Upper lobe of left lung (tissue), 4 donors: ENCODE measurements at regions not wholly inside any gene's neighbourhood (a gene's known extent, or its start where the extent isn't known, plus 50 kb on each side); places are given as distances from the start of the nearest gene placed in this dataset.

Experiments used
- EP300 ChIP-seq, 4 donors: sonication (generic); formaldehyde crosslinking; IDR thresholded peaks; one replicate each; pipeline ENCODE4 v1.5.1; 2017; ENCODE audit warnings: antibody characterized with exemption in 4 of 4, control low read depth in 2 of 4
- POLR2AphosphoS5 ChIP-seq, 2 donors: sonication (generic); formaldehyde crosslinking; IDR thresholded peaks; one replicate each; pipeline ENCODE4 v1.5.1; 2017; ENCODE audit warnings: antibody characterized with exemption in 2 of 2
- TF ChIP-seq, protein P1 (sequence below), 6 experiments: fragments of 450-650 bp in 4 of 6; fragments of 200-600 bp in 2 of 6; sonication (generic) in 2 of 6; IDR thresholded peaks; one replicate each; pipeline ENCODE4 v1.5.1; 2016 to 2019; ENCODE audit warnings: antibody characterized with exemption in 6 of 6

DNA sequence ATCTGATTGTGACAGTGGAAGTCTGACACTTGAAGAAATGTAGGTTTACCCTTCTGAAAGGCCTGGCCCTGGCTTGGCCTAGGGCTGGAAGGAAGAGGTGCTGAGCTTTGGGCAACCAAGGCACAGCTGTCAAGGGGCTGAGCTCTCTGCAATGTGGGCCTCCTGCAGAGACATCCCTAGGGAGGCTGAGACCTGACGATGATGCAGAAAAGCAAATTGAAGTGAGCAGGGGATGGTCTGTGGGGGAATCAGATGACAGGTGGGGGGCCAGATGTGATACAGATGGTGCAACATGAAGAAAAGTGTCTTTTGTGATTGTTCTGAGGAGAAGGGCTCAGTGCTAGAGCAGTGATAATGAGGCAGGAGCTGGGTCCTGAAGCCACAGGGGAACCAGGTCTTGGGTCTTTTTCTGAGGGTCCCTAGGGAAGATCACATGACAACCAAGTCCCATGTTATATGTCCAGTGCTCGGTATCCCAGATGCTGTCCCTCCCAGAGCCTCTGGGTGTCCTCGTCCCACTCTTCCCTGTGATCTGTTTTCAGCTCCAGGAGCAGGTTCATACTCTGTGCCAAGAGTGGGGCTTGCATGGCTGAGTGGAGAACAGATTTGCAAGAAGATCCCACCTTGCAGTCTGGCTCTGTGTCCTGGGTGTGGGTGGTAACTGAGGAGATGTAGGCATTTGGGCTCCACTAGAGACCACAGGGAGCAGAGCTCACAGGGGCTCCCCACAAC lies 79.9 kb upstream of the VPREB1 start:
- TF ChIP-seq, protein P1, sequence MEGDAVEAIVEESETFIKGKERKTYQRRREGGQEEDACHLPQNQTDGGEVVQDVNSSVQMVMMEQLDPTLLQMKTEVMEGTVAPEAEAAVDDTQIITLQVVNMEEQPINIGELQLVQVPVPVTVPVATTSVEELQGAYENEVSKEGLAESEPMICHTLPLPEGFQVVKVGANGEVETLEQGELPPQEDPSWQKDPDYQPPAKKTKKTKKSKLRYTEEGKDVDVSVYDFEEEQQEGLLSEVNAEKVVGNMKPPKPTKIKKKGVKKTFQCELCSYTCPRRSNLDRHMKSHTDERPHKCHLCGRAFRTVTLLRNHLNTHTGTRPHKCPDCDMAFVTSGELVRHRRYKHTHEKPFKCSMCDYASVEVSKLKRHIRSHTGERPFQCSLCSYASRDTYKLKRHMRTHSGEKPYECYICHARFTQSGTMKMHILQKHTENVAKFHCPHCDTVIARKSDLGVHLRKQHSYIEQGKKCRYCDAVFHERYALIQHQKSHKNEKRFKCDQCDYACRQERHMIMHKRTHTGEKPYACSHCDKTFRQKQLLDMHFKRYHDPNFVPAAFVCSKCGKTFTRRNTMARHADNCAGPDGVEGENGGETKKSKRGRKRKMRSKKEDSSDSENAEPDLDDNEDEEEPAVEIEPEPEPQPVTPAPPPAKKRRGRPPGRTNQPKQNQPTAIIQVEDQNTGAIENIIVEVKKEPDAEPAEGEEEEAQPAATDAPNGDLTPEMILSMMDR (IDR thresholded peaks at IDR 0.05): no peak
- no peak for TF ChIP-seq POLR2AphosphoS5 (IDR thresholded peaks at IDR 0.05)
- TF ChIP-seq EP300 (IDR thresholded peaks at IDR 0.05): no peak
